PC-3 (cell line): ENCODE measurements at regions not wholly inside any gene's neighbourhood (a gene's known extent, or its start where the extent isn't known, plus 50 kb on each side); places are given as distances from the start of the nearest gene placed in this dataset.

ENCODE experiments used
- ATAC-seq: fragments of 200-7000 bp; cut with Tn5 transposase; 2 replicates; pipeline ENCODE4 v1.9.1; 2020; ENCODE audit warnings: mild to moderate bottlenecking, moderate library complexity
- BruUV-seq: library from RNA; stranded (reverse); fragments of 400-500 nt; replicated peaks from 2 replicates; lab custom pipeline; 2021; lab: Mats Ljungman, UMichigan
- CTCF ChIA-PET: fragments of 300-600 bp; sonication (Branson Sonifier 250); formaldehyde crosslinking; loops from one replicate; lab custom pipeline; 2022; ENCODE audit warnings: antibody characterized with exemption; lab: Charles Lee
- POLR2A ChIA-PET: fragments of 300-600 bp; sonication (Branson Sonifier 250); formaldehyde crosslinking; loops from one replicate; lab custom pipeline; 2022; ENCODE audit warnings: antibody characterized with exemption; ENCODE audit not compliant: unreplicated experiment; lab: Charles Lee
- DNase-seq: peaks from one replicate; pipeline ENCODE4 v3.0.0-alpha.2; 2015
- H2AFZ ChIP-seq: fragments of 300-600 bp; sonication (generic); 2 replicates; pipeline ENCODE4 v1.6.0; 2016; ENCODE audit warnings: antibody characterized with exemption, low read length
- H3F3A ChIP-seq: fragments of 300-600 bp; sonication (generic); one replicate; pipeline ENCODE4 v1.6.0; 2017; ENCODE audit warnings: antibody characterized with exemption, low read length, control low read depth, mild to moderate bottlenecking; ENCODE audit not compliant: unreplicated experiment
- H3K27ac ChIP-seq: fragments of 300-600 bp; sonication (generic); 2 replicates; pipeline ENCODE4 v1.5.1; 2016; ENCODE audit warnings: mild to moderate bottlenecking, low read length
- H3K27me3 ChIP-seq: fragments of 300-600 bp; sonication (generic); 2 replicates; pipeline ENCODE4 v1.6.1; 2016; ENCODE audit warnings: low read length, mixed read lengths
- H3K36me3 ChIP-seq: fragments of 300-600 bp; sonication (generic); 2 replicates; pipeline ENCODE4 v1.6.1; 2016; ENCODE audit warnings: low read depth, mixed run types, low read length, mixed read lengths
- H3K4me1 ChIP-seq: fragments of 300-600 bp; sonication (generic); 2 replicates; pipeline ENCODE4 v1.5.1; 2016; ENCODE audit warnings: low read length; ENCODE audit not compliant: insufficient read depth
- H3K4me2 ChIP-seq: fragments of 300-600 bp; sonication (generic); 2 replicates; pipeline ENCODE4 v1.6.0; 2016; ENCODE audit warnings: low read length
- H3K4me3 ChIP-seq: fragments of 300-600 bp; sonication (generic); 2 replicates; pipeline ENCODE4 v1.5.1; 2016; ENCODE audit warnings: mild to moderate bottlenecking, low read length, mixed read lengths
- H3K79me2 ChIP-seq: fragments of 300-600 bp; sonication (generic); 2 replicates; pipeline ENCODE4 v1.6.1; 2017; ENCODE audit warnings: low read length, mixed read lengths
- H3K9ac ChIP-seq: fragments of 300-600 bp; sonication (generic); 2 replicates; pipeline ENCODE4 v1.6.0; 2016; ENCODE audit warnings: mild to moderate bottlenecking, low read length
- H3K9me2 ChIP-seq: fragments of 300-600 bp; sonication (generic); replicated peaks from 2 replicates; pipeline ENCODE4 v1.6.1; 2016; ENCODE audit warnings: mixed run types, low read length, mixed read lengths
- H3K9me3 ChIP-seq: fragments of 300-600 bp; sonication (generic); 2 replicates; pipeline ENCODE4 v1.6.1; 2016; ENCODE audit warnings: low read length, mixed read lengths
- H4K20me1 ChIP-seq: fragments of 300-600 bp; sonication (generic); 2 replicates; pipeline ENCODE4 v1.6.1; 2016; ENCODE audit warnings: low read length, mixed read lengths
- EZH2 ChIP-seq: fragments of 300-600 bp; sonication (generic); IDR thresholded peaks from one replicate; pipeline ENCODE4 v1.6.1; 2017; ENCODE audit warnings: antibody characterized with exemption, mild to moderate bottlenecking, low read length; ENCODE audit not compliant: unreplicated experiment
- EZH2phosphoT487 ChIP-seq: fragments of 300-600 bp; sonication (generic); IDR thresholded peaks from 2 replicates; pipeline ENCODE4 v1.6.1; 2018; ENCODE audit warnings: mild to moderate bottlenecking, antibody characterized with exemption, low read length, borderline replicate concordance
- intact Hi-C: fragments of 100-400 bp; cut with micrococcal nuclease; formaldehyde crosslinking; loops from 2 replicates; pipeline ENCODE4 v1.9.0; 2023
- TF ChIP-seq, protein P1 (sequence below): fragments of 300-600 bp; sonication (generic); conservative IDR thresholded peaks from 2 replicates; pipeline ENCODE4 v1.5.1; 2017; ENCODE audit warnings: antibody characterized with exemption, low read depth, mild to moderate bottlenecking, low read length

DNA sequence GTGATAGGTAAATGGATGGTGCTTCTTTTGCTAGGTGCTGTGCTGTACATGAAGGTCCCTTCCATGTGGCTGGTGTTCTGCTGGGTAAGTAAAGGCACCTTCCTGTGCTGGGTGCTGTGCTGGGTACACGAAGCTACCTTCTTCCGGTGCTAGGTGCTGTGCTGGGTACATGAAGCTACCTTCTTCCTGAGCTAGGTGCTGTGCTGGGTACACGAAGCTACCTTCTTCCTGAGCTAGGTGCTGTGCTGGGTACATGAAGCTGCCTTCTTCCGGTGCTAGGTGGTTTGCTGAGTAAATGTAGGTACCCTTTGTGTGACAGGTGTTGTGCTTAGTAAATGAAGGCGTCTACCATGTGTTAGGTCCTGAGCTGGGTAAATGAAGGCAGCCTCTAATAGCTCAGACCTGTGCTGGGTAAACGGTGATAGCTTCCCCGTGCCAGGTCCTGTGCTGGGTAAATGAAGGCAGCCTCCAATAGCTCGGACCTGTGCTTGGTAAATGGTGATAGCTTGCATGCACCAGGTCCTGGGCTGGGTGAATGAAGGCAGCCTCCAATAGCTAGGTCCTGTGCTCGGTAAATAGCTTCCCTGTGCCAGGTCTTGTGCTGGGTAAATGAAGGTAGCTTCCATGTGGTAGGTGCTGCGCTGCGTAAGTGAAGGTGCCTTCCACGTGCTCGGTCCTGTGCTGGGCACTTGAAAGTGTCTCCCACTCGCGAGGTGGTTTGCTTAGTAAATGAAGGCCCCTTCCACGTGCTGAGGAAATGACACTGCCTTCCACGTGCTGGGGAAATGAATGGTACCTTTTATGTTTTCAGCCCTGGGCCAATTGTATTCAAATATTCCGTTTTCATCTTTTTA, 115.5 kb downstream of the ERMARD start:
- ChIA-PET POLR2A (no interaction called here), CTCF (no interaction called here)
- BruUV-seq, result no TSS peak
- Histone ChIP-seq H3K9ac (no peak overlapping the region), H3K27me3 (no peaks in the 10 kb centered on the region), H3K9me3 (no peaks in the 10 kb centered on the region), H4K20me1 (no peaks in the 10 kb centered on the region), H3K27ac (no peak overlapping the region), H3K9me2 (no peaks in the 10 kb centered on the region), H3K4me3 (no peak overlapping the region), H3K4me2 (no peak overlapping the region), H3K36me3 (no peaks in the 10 kb centered on the region), H3K4me1 (no peaks in the 10 kb centered on the region), H3F3A (no peaks in the 10 kb centered on the region), H2AFZ (no peak overlapping the region), H3K79me2 (no peaks in the 10 kb centered on the region)
- no peak for ATAC-seq
- TF ChIP-seq, protein P1, sequence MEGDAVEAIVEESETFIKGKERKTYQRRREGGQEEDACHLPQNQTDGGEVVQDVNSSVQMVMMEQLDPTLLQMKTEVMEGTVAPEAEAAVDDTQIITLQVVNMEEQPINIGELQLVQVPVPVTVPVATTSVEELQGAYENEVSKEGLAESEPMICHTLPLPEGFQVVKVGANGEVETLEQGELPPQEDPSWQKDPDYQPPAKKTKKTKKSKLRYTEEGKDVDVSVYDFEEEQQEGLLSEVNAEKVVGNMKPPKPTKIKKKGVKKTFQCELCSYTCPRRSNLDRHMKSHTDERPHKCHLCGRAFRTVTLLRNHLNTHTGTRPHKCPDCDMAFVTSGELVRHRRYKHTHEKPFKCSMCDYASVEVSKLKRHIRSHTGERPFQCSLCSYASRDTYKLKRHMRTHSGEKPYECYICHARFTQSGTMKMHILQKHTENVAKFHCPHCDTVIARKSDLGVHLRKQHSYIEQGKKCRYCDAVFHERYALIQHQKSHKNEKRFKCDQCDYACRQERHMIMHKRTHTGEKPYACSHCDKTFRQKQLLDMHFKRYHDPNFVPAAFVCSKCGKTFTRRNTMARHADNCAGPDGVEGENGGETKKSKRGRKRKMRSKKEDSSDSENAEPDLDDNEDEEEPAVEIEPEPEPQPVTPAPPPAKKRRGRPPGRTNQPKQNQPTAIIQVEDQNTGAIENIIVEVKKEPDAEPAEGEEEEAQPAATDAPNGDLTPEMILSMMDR, result no peak
- TF ChIP-seq EZH2phosphoT487, result no peak
- intact Hi-C loops, result no loop called here
- no peak for DNase-seq

DNA sequence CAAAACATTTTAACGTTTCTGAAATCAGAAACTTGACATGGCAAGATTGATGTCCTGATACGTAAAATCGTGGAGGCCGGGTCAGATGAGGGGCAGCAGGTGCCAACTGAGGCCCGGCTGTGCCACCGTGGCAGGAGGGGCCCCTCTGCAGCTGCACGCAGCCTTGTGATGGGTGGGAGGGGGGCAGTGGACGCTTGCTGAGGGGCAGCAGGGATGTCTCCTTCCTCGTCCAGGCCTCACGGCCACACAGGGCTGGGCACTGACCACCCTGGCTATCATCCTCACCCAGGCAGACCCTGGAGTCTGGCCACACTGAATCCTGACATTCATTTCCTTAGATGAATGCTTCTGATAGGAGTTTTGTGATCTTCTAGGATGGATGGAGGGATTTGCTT, 114.7 kb downstream of the ERMARD start:
- Histone ChIP-seq H3K27me3 (no peaks in the 10 kb centered on the region), H3K9me3 (no peaks in the 10 kb centered on the region), H3K9ac (no peak overlapping the region), H3K4me3 (no peak overlapping the region), H3K4me2 (no peak overlapping the region), H3K36me3 (no peaks in the 10 kb centered on the region), H3K9me2 (no peaks in the 10 kb centered on the region), H3K27ac (no peak overlapping the region), H3K79me2 (no peaks in the 10 kb centered on the region), H4K20me1 (no peaks in the 10 kb centered on the region), H2AFZ (no peak overlapping the region), H3K4me1 (no peaks in the 10 kb centered on the region), H3F3A (no peaks in the 10 kb centered on the region)
- no TSS peak for BruUV-seq
- no peak for DNase-seq
- ChIA-PET POLR2A (no interaction called here), CTCF (no interaction called here)
- intact Hi-C loops, result no loop called here
- ATAC-seq, result no peak
- TF ChIP-seq EZH2phosphoT487 (no peak), EZH2 (no peak)
- TF ChIP-seq, protein P1, result no peak
